Upper lobe of left lung (tissue), 4 donors: ENCODE measurements at regions not wholly inside any gene's neighbourhood (a gene's known extent, or its start where the extent isn't known, plus 50 kb on each side); places are given as distances from the start of the nearest gene placed in this dataset.

Experiments used
- CTCF ChIP-seq, 6 experiments: fragments of 450-650 bp in 4 of 6; fragments of 200-600 bp in 2 of 6; sonication (generic) in 2 of 6; IDR thresholded peaks; one replicate each; pipeline ENCODE4 v1.5.1; 2016 to 2019; ENCODE audit warnings: antibody characterized with exemption in 6 of 6
- POLR2A ChIP-seq, 4 donors: fragments of 450-650 bp; IDR thresholded peaks; one replicate each; pipeline ENCODE4 v1.5.1; 2016 to 2017; ENCODE audit warnings: antibody characterized with exemption in 4 of 4, mild to moderate bottlenecking in 2 of 4

- TF ChIP-seq CTCF (IDR thresholded peaks at IDR 0.05) (no peak), POLR2A (IDR thresholded peaks at IDR 0.05) (no peak)
Measured at GRCh38 chr3:68139897-68140296, 485.5 kb upstream of the SUCLG2 start.
